ENCODE measurements at regions not wholly inside any gene's neighbourhood (a gene's known extent, or its start where the extent isn't known, plus 50 kb on each side); places are given as distances from the start of the nearest gene placed in this dataset.
"Not testable (repeated sequence)": the region's sequence is repeated elsewhere in the genome, so short reads cannot be mapped to it uniquely, and the experiment has no call there.

DNA sequence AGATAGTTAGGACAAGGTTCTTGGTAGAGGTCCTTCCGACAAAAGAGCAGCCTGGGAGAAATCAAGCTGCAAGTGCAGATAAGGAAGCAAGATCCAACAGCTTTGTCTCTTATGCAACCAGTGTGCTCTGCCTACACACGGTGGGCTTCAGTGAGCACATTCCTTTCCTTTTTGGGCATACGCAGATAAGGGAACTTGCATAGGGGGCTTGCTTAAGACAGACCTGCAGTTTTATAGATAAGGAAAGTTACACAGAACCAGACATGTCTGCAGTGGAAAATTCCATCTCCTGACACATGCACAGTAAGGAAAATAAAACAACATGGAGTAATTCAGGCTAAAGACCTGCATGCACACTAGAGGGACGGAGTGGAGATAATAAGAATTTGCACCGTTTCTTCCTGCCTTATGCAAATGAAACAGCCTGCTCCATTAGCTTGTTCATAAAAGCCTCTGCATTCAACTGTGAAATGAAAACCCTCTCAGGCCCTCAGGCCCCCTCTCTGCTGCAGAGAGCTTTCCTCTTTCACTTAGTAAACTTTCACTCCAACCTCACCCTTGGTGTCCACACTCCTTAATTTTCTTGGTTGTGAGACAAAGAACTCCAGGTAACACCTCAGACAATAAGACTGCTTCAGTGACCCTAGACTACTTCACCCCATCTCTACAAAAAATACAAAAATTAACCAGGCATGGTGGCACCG, 97.5 kb upstream of the MYLIP start:
- no peak overlapping the region for H3K4me3 Mint-ChIP-seq
- H3K27me3 Mint-ChIP-seq (ENCODE audit: low read depth in 3 of 3): peaks cover 0 to 3% (median 0%) of the 10 kb centered on the region in 3 donors
- peaks cover 0 to 1% (median 0%) of the 10 kb centered on the region in 6 donors for H3K9me3 Mint-ChIP-seq
- peaks cover 0 to 3% (median 0%) of the 10 kb centered on the region in 3 donors for H3K36me3 Mint-ChIP-seq
- H3K4me1 Mint-ChIP-seq: no peaks in the 10 kb centered on the region
- H3K27ac Mint-ChIP-seq: no peak overlapping the region
- DNase-seq: no peak

- H3K4me1 Mint-ChIP-seq: no peaks in the 10 kb centered on the region
- no peak overlapping the region for H3K4me3 Mint-ChIP-seq
- H3K27ac Mint-ChIP-seq: no peak overlapping the region
- no peaks in the 10 kb centered on the region for H3K9me3 Mint-ChIP-seq
- no peak for DNase-seq
- peaks cover 0 to 3% (median 0%) of the 10 kb centered on the region in 3 donors for H3K36me3 Mint-ChIP-seq
- peaks cover 0 to 2% (median 0%) of the 10 kb centered on the region in 3 donors for H3K27me3 Mint-ChIP-seq (ENCODE audit: low read depth in 3 of 3)
These were observed 99.9 kb upstream of the MYLIP start for GRCh38 chr6:16028966-16029365.

DNA sequence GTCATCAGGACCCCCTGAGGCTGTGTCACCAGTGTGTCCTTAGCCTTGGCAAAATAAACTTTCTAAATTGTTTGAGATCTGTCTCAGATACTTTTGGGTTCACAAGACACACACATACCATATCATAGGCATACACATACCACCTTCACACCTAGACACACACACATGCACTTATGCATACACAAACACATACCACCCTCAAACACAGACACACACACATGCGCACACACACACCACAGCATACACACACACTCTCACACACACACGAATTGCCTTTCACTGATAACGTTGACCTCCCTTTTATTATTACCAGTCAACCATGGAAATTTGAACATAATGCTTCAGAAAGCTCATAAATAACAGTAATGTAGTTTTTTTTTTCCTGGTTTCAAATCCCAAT, 108.6 kb upstream of the MYLIP start:
- no peaks in the 10 kb centered on the region for H3K9me3 Mint-ChIP-seq

DNA sequence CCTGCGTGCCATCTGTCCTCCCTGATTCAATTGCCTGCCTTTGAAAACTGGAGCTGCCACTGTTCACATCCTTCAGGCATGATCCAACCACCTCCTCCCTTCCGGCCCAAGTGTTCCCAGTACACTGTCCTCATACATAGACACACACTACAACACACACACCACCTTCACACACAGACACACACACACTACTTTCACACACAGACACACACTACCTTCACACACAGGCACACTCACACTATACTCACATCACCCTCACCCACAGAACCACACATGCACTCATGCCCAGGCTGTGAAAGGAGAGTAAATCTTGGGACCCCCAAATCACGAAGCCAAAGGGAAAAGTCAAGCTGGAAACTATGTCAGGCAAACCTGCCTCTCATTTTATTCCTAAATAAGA, 109.4 kb upstream of the MYLIP start:
- no peak for DNase-seq

More for the DNA sequence above, 108.6 kb upstream of the MYLIP start:
- no peak for DNase-seq
- H3K36me3 Mint-ChIP-seq: no peaks in the 10 kb centered on the region
- peaks cover 3% of the 10 kb centered on the region in 3 donors for H3K27me3 Mint-ChIP-seq (ENCODE audit: low read depth in 3 of 3)
- H3K4me1 Mint-ChIP-seq: no peaks in the 10 kb centered on the region
- no peak overlapping the region for H3K4me3 Mint-ChIP-seq
- H3K27ac Mint-ChIP-seq: no peak overlapping the region

GRCh38 chr6:16018626-16019025, 110.3 kb upstream of the MYLIP start:
- Mint-ChIP-seq H3K27ac (no peak overlapping the region), H3K4me3 (no peak overlapping the region), H3K9me3 (no peaks in the 10 kb centered on the region), H3K4me1 (no peaks in the 10 kb centered on the region), H3K36me3 (no peaks in the 10 kb centered on the region), H3K27me3 (ENCODE audit: low read depth in 3 of 3) (peaks cover 1 to 4% (median 3%) of the 10 kb centered on the region in 3 donors)
- no peak for DNase-seq

More for the DNA sequence above, 109.4 kb upstream of the MYLIP start:
- Mint-ChIP-seq H3K4me3 (no peak overlapping the region), H3K36me3 (no peaks in the 10 kb centered on the region), H3K27ac (no peak overlapping the region), H3K4me1 (no peaks in the 10 kb centered on the region), H3K27me3 (ENCODE audit: low read depth in 3 of 3) (peaks cover 3 to 4% (median 3%) of the 10 kb centered on the region in 3 donors), H3K9me3 (no peaks in the 10 kb centered on the region)

- DNase-seq; H3K36me3 Mint-ChIP-seq; H3K27ac Mint-ChIP-seq; H3K27me3 Mint-ChIP-seq (ENCODE audit: low read depth in 3 of 3); H3K9me3 Mint-ChIP-seq; H3K4me1 Mint-ChIP-seq; H3K4me3 Mint-ChIP-seq: not testable (repeated sequence)
These were observed 114.6 kb upstream of the MYLIP start for GRCh38 chr6:16014325-16014724.

DNA sequence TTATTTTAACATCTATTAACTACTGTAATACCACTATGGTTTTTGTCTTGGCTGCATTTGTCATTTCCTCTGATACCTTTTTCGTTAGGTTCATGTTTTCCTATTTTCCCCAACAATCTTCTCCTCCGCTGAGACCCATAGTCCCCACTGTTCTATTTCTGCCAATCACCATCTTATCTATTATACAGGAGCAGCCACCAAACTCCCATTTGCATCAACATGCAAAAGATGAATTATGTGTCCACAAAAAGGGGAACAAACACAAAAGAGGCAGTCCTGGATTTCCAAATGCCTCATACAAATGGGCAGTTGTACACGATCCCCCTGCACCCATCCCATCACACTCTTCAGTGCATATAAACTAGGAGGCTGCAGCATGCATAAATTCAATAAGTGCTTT, 121.7 kb upstream of the MYLIP start:
- DNase-seq: no peak
- Mint-ChIP-seq H3K36me3 (peaks cover 0 to 4% (median 0%) of the 10 kb centered on the region in 3 donors), H3K4me1 (no peaks in the 10 kb centered on the region), H3K27ac (no peak overlapping the region), H3K4me3 (no peak overlapping the region), H3K9me3 (peaks cover 0 to 2% (median under 1%) of the 10 kb centered on the region in 6 donors), H3K27me3 (ENCODE audit: low read depth in 3 of 3) (peaks cover 0 to 2% (median 0%) of the 10 kb centered on the region in 3 donors)

GRCh38 chr6:16006681-16007080, 122.2 kb upstream of the MYLIP start:
- peaks cover 0 to 2% (median under 1%) of the 10 kb centered on the region in 6 donors for H3K9me3 Mint-ChIP-seq
- H3K4me3 Mint-ChIP-seq: no peak overlapping the region
- no peak overlapping the region for H3K27ac Mint-ChIP-seq
- peaks cover 0 to 4% (median 0%) of the 10 kb centered on the region in 3 donors for H3K36me3 Mint-ChIP-seq
- peaks cover 0 to 2% (median 0%) of the 10 kb centered on the region in 3 donors for H3K27me3 Mint-ChIP-seq (ENCODE audit: low read depth in 3 of 3)
- H3K4me1 Mint-ChIP-seq: no peaks in the 10 kb centered on the region
- no peak for DNase-seq

DNA sequence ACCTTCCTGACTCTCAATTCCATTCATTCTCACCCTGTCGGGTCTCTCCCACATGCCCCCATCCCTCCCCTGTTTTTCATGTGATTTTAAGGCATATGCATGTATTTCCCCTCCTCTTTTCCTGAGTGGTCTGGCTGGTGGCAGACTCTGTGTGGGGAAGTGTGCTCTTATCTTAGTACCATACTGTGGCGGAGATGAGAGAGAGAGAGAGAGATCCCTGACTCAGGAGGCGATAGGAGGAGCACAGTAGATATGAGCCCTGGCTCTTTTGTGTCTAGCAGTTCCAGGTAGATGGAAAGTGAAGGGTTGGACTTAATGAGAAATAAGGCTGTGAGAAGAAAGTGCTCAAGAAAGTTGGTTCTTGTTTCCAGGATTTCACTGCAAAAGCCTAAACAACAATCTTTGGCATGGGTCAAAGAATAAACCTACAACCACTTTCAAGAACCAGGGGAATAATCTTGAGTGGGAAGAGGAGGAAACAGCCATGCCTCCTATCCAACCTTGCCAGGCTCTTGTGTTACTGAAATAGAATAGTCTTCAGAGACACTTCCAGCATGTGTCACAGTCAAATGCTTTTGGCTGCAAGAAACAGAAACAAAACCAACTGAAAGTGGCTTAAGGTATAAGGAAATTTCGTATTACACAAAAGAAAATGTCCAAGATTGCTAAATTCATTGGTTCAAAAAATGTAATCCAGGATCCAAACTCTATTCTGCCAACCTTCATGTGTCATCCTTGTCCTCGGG, 123.8 kb upstream of the MYLIP start:
- no peak for DNase-seq
- H3K27me3 Mint-ChIP-seq (ENCODE audit: low read depth in 3 of 3): peaks cover 0 to 2% (median 0%) of the 10 kb centered on the region in 3 donors
- peaks cover 0 to 2% (median under 1%) of the 10 kb centered on the region in 6 donors for H3K9me3 Mint-ChIP-seq
- no peaks in the 10 kb centered on the region for H3K4me1 Mint-ChIP-seq
- H3K4me3 Mint-ChIP-seq: no peak overlapping the region
- H3K36me3 Mint-ChIP-seq: peaks cover 0 to 3% (median 0%) of the 10 kb centered on the region in 3 donors
- H3K27ac Mint-ChIP-seq: no peak overlapping the region

GRCh38 chr6:16003197-16003491, 125.7 kb upstream of the MYLIP start:
- Mint-ChIP-seq H3K27ac (no peak overlapping the region), H3K4me1 (no peaks in the 10 kb centered on the region), H3K27me3 (ENCODE audit: low read depth in 3 of 3) (peaks cover 0 to 2% (median 0%) of the 10 kb centered on the region in 3 donors), H3K9me3 (no peaks in the 10 kb centered on the region), H3K36me3 (no peaks in the 10 kb centered on the region), H3K4me3 (no peak overlapping the region)
- DNase-seq: no peak

DNA sequence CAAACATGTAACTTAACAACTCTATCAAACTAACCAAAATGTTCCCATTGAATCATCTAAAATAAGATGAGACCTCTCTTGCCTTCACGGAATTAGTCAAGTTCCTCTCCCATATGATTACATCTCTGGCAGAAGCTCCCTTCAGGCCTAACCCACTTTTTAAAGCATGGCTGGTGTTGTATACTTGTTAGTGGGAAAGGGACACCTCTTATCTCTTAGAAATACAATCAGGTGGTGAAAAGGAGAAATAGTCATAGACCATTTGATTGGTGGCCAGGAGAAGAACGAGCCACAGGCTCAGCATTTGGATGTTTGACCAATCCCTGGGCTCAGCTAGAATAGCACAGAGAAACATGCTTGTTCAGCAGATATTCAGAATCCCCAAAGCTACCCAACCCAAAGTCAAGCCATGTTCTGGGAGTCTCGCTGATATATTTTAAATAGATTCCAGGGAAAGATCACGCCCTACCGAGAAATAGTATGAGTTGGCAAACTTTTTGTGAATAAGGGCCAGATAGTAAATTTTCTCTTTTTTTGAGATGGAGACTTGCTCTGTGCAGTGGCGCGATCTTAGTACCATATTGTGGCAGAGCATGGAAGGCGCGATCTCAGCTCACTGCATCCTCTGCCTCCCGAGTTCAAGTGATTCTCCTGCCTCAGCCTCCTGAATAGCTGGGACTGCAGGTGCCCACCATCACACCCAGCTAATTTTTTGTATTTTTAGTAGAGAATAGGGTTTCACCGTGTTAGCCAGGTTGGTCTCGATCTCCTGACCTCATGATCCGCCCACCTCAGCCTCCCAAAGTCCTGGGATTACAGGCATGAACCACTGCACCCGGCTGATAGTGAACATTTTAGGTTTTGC, 126.3 kb upstream of the MYLIP start:
- H3K27me3 Mint-ChIP-seq (ENCODE audit: low read depth in 3 of 3): peaks cover 0 to 2% (median 0%) of the 10 kb centered on the region in 3 donors
- H3K27ac Mint-ChIP-seq: no peak overlapping the region
- H3K4me1 Mint-ChIP-seq: peaks cover 0 to 2% of the 10 kb centered on the region in 2 donors
- H3K9me3 Mint-ChIP-seq: no peaks in the 10 kb centered on the region
- H3K36me3 Mint-ChIP-seq: no peaks in the 10 kb centered on the region
- no peak overlapping the region for H3K4me3 Mint-ChIP-seq
- no peak for DNase-seq

GRCh38 chr6:16001158-16001557, 127.7 kb upstream of the MYLIP start:
- peaks cover 4 to 13% of the 10 kb centered on the region in 2 donors for H3K4me1 Mint-ChIP-seq
- H3K27me3 Mint-ChIP-seq (ENCODE audit: low read depth in 3 of 3): peaks cover 0 to 2% (median 0%) of the 10 kb centered on the region in 3 donors
- no peaks in the 10 kb centered on the region for H3K9me3 Mint-ChIP-seq
- no peak for DNase-seq
- H3K4me3 Mint-ChIP-seq: no peak overlapping the region
- no peaks in the 10 kb centered on the region for H3K36me3 Mint-ChIP-seq
- H3K27ac Mint-ChIP-seq: no peak overlapping the region

DNA sequence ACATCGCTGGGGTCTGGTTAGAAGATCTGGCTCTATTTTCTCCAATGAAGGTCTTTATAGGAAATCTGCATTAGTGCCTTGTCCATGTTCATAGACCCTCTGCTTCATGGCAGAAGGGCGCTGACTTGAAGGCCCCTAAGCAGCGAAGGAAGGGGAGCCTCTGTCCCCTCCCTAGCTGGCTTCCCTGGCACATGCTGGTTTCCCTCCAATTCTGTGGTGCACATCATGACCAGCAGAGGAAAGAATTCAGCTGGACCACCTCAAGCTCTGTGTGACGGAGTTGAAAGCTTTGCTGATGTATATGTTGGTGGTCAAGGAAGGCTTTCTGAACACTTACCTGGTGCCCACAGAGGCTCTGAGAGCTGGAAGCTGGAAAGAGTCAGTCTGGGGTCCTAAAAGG, 129.7 kb upstream of the MYLIP start:
- Mint-ChIP-seq H3K9me3 (no peaks in the 10 kb centered on the region), H3K4me3 (no peak overlapping the region), H3K27ac (no peak overlapping the region)

More for the DNA sequence above, 129.7 kb upstream of the MYLIP start:
- Mint-ChIP-seq H3K27me3 (ENCODE audit: low read depth in 3 of 3) (no peaks in the 10 kb centered on the region), H3K36me3 (no peaks in the 10 kb centered on the region), H3K4me1 (peaks cover 16 to 33% of the 10 kb centered on the region in 2 donors)
- DNase-seq: no peak
